ENCODE measurements at regions not wholly inside any gene's neighbourhood (a gene's known extent, or its start where the extent isn't known, plus 50 kb on each side); places are given as distances from the start of the nearest gene placed in this dataset.
"Not testable (repeated sequence)": the region's sequence is repeated elsewhere in the genome, so short reads cannot be mapped to it uniquely, and the experiment has no call there.

DNA sequence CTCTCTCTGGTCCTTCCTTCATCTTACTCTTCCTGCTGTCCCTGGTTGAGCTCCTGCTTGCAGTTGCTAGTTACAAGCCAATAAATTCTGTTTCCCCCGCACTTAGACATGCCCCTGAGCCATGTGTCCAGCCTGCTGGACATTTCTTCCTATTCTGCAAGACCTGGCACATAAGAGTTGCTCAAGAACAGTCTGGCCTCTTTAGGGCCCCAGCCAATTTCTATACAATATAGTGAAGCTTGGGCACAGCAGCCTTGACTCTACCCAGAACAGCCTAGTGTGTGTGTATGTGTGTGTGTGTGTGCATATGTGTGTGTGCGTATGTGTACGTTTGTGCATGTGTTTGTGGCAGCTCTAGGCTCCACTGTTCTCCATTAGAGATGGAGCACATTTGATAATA lies 276.0 kb downstream of the CYRIA start:
- no peaks in the 10 kb centered on the region for H3F3A ChIP-seq (replicated peaks; ENCODE audit: insufficient read depth)
- H3K9me3 ChIP-seq, result no peaks in the 10 kb centered on the region
- 29% methylated on average over 3 of the region's 3 CpGs for WGBS (ENCODE audit: low lambda C conversion rate)
- H4K20me1 ChIP-seq (ENCODE audit: insufficient read depth), result no peaks in the 10 kb centered on the region
- H3K9ac ChIP-seq, result no peak overlapping the region
- H3K79me2 ChIP-seq (ENCODE audit: insufficient read depth), result no peaks in the 10 kb centered on the region
- H2AFZ ChIP-seq (ENCODE audit: low read depth), result no peak overlapping the region
- no peak for TF ChIP-seq RAD21 (IDR thresholded peaks at IDR 0.05; ENCODE audit: low read length)
- TF ChIP-seq CHD2 (IDR thresholded peaks at IDR 0.05; ENCODE audit: low read length, partially characterized antibody), result no peak
- TF ChIP-seq EZH2phosphoT487 (IDR thresholded peaks at IDR 0.05; ENCODE audit: borderline replicate concordance, low read depth), result no peak
- no peak for TF ChIP-seq RXRA (IDR thresholded peaks at IDR 0.05; ENCODE audit: borderline replicate concordance, low read depth)
- TF ChIP-seq ZBTB33 (IDR thresholded peaks at IDR 0.05; ENCODE audit: borderline replicate concordance, low read depth), result no peak
- no peak for TF ChIP-seq RFX5 (IDR thresholded peaks at IDR 0.05; ENCODE audit: low read length)
- TF ChIP-seq, protein P1, sequence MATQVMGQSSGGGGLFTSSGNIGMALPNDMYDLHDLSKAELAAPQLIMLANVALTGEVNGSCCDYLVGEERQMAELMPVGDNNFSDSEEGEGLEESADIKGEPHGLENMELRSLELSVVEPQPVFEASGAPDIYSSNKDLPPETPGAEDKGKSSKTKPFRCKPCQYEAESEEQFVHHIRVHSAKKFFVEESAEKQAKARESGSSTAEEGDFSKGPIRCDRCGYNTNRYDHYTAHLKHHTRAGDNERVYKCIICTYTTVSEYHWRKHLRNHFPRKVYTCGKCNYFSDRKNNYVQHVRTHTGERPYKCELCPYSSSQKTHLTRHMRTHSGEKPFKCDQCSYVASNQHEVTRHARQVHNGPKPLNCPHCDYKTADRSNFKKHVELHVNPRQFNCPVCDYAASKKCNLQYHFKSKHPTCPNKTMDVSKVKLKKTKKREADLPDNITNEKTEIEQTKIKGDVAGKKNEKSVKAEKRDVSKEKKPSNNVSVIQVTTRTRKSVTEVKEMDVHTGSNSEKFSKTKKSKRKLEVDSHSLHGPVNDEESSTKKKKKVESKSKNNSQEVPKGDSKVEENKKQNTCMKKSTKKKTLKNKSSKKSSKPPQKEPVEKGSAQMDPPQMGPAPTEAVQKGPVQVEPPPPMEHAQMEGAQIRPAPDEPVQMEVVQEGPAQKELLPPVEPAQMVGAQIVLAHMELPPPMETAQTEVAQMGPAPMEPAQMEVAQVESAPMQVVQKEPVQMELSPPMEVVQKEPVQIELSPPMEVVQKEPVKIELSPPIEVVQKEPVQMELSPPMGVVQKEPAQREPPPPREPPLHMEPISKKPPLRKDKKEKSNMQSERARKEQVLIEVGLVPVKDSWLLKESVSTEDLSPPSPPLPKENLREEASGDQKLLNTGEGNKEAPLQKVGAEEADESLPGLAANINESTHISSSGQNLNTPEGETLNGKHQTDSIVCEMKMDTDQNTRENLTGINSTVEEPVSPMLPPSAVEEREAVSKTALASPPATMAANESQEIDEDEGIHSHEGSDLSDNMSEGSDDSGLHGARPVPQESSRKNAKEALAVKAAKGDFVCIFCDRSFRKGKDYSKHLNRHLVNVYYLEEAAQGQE (IDR thresholded peaks at IDR 0.05; ENCODE audit: low read depth, low read length), result no peak
- TF ChIP-seq USF2 (IDR thresholded peaks at IDR 0.05; ENCODE audit: borderline replicate concordance, low read depth, low read length), result no peak
- TF ChIP-seq SMC3 (IDR thresholded peaks at IDR 0.05; ENCODE audit: low read depth, low read length), result no peak
- TF ChIP-seq FOXJ3 (CRISPR knock-in tag; IDR thresholded peaks at IDR 0.05), result no peak
- DNase-seq, result no peak
- no peak overlapping the region for H3K4me2 ChIP-seq
- no peaks in the 10 kb centered on the region for H3K27me3 ChIP-seq (ENCODE audit: insufficient read depth)
- POLR2A ChIA-PET, result no interaction called here
- H3K4me1 ChIP-seq (ENCODE audit: control insufficient read depth in 1 of 2, insufficient read depth in 2 of 2, low read depth in 1 of 2, low read length in 1 of 2), result peaks cover 0 to 31% of the 10 kb centered on the region in 2 experiments; a peak in 2 of 4 replicates
- no peak overlapping the region for H3K4me3 ChIP-seq (ENCODE audit: low read depth in 2 of 2, low read length in 1 of 2)
- H3K27ac ChIP-seq (ENCODE audit: low read depth in 2 of 2, low read length in 1 of 2), result no peak overlapping the region
- no peaks in the 10 kb centered on the region for H3K9me2 ChIP-seq
- CTCF ChIA-PET, result interaction anchor here (0.7 to 1.9 kb wide), 6 partner anchors 10 to 450 kb away, joined by 3 to 4 read pairs (median 3); no protein-coding TSS in a partner anchor
- H3K36me3 ChIP-seq (replicated peaks in 1 of 2; ENCODE audit: control insufficient read depth in 1 of 2, insufficient read depth in 2 of 2, low read length in 1 of 2), result no peaks in the 10 kb centered on the region

DNA sequence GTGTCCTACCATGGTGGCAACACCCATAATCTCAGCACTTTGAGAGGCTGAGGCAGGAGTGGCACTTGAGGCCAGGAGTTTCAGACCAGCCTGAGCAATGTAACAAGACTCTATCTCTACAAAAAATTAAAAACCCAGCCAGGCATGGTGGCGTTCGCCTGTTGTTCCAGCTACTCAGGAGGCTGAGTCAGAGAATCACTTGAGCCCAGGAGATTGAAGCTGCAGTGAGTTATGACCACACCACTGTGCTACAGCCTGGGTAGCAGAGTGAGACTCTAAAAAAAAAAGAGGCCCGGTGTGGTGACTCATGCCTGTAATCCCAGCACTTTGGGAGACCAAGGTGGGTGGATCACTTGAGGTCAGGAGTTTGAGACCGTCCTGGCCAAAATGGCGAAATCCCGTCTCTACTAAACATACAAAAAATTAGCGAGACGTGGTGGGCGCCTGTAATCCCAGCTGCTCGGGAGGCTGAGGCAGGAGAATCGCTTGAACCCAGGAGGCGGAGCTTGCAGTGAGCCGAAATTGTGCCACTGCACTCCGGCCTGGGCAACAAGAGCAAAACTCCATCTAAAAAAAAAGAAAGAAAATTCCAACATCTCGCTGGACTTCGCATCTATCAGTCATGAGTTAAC lies 277.3 kb downstream of the CYRIA start:
- H3K27me3 ChIP-seq (ENCODE audit: insufficient read depth); H3K9ac ChIP-seq; H3K79me2 ChIP-seq (ENCODE audit: insufficient read depth); H2AFZ ChIP-seq (ENCODE audit: low read depth); DNase-seq; H3K4me3 ChIP-seq (ENCODE audit: low read depth in 2 of 2, low read length in 1 of 2); H3K9me2 ChIP-seq; H3K4me2 ChIP-seq; H3F3A ChIP-seq (replicated peaks; ENCODE audit: insufficient read depth); H4K20me1 ChIP-seq (ENCODE audit: insufficient read depth); H3K27ac ChIP-seq (ENCODE audit: low read depth in 2 of 2, low read length in 1 of 2); H3K9me3 ChIP-seq; H3K36me3 ChIP-seq (replicated peaks in 1 of 2; ENCODE audit: control insufficient read depth in 1 of 2, insufficient read depth in 2 of 2, low read length in 1 of 2); POLR2A ChIA-PET: not testable (repeated sequence)
- peaks cover 0 to 19% of the 10 kb centered on the region in 2 experiments; a peak in 2 of 4 replicates for H3K4me1 ChIP-seq (ENCODE audit: control insufficient read depth in 1 of 2, insufficient read depth in 2 of 2, low read depth in 1 of 2, low read length in 1 of 2)
- 50% methylated on average over 16 of the region's 16 CpGs for WGBS (ENCODE audit: low lambda C conversion rate)
- CTCF ChIA-PET, result interaction anchor here (1.5 to 1.6 kb wide), 2 partner anchors 9 to 11 kb away, joined by 3 to 4 read pairs; no protein-coding TSS in a partner anchor
